Posterior cingulate gyrus (tissue), 11 donors: ENCODE measurements at regions not wholly inside any gene's neighbourhood (a gene's known extent, or its start where the extent isn't known, plus 50 kb on each side); places are given as distances from the start of the nearest gene placed in this dataset.
"Not testable (repeated sequence)": the region's sequence is repeated elsewhere in the genome, so short reads cannot be mapped to it uniquely, and the experiment has no call there.

ENCODE experiments used
- DNase-seq, 10 donors: peaks; one replicate each; pipeline versions ENCODE4 v3.0.0 to v3.0.0-alpha.2; 2020 to 2021; ENCODE audit warnings: mixed read lengths in 3 of 10
- intact Hi-C: fragments of 100-400 bp; cut with DNase I; formaldehyde crosslinking; loops from one replicate; pipeline ENCODE4 v1.15.1; 2023

DNA sequence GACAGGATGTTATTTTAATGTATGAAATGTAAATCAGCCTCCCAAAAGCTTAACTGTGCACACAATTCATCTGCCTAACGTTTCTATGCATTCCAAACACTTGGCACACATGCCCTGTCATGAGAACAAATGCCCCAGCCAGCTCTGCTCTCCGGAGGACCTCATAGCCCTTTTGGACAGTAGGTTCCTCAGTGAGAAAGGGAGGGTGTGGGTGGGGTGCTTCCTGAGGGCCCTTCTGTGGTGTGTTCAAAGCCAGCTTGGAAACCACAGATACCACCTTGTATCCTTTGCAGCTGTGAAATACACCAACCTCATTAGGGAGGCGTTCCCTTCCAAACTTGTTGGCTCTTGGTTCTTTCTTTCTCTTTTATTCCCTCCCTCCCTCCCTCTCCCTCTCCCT lies 102.2 kb upstream of the ASB18 start:
- no peak for DNase-seq
- intact Hi-C loops = no loop called here

DNA sequence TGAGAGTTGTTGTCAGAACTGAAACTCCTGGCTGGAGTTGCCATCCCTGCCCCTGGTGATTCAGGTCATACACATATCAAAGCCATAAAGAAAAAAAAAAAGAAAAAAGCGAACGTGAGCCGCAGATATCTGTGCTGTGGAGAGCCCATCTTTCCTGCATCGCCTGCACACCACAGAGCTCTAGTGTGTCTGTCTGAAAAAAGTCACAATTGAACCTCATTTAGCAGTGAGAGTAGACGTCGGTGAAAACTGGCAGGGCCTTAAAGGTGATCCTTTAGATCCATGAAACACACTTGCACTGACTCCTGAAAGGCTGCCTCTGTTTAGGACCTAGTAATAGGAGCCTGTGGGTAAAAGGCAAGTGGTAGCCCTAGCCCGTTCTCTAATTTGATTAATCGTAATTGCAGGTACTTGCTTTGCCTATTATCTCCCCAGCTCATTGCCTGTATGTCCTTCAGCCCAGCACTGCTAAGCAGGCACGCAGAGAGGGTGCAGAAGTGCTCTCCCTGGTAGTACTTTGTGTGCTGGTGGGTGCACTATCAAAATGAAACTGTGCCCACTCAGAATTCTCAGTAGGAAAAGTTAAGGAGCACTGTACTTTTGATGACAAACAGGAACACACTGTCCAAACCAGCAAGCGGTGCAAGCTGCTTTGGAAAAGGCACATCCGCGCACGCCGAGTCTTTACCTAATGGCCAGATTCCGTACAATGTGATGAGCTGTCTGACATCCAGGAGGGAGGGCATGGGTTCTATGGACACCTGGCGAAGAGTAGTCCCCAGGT lies 103.5 kb upstream of the ASB18 start:
- intact Hi-C loops = no loop called here

DNA sequence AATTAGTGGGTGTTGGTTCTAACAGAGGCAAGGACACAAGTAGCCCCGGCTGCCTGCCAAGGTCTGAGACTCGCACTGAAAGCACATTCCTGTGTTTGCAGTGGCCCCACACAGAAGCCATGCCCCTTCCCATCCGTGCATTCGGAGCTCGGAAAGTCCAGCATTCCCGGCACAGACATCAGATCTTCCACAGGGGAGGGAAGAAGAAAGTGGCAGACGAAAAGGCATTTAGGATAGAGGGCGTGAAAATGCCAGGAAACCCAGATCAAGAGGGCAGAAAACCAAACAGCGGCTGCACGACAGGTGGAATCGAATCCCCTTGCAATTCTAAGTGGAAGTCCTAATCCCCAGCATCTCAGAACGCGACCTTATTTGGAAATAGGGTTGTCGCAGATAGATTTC lies 105.5 kb upstream of the ASB18 start:
- intact Hi-C loops = no loop called here
- peak in 3 of 10 donors; percentile 58 to 87 (median 84) for DNase-seq

More for the DNA sequence above, 103.5 kb upstream of the ASB18 start:
- DNase-seq = no peak

DNA sequence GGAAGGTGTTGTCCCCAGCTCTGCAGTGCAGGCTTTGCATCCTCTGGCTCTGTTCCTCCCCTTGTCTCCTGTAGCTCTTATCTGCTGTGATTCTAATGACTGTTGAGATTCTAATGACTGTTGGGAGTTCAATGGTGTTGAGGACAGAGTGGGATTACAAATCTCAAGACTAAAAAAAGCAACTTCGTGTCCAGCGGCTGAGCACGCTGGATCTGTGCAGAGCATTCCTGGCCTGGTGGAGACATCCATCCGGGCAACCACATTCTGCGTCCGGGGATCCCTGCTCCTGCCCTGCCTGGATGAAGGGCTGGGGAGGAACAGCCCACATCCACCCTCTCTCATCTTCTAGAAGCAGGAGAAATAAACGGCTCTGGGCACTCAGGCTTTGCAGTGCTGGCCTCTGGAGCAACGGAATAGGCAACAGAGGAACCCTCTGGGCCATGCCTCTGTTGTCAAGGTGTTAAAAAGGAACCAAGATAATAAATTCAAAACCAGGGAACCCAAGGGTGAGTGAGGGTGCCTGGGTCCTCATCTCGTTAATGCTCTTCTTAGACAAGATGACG lies 106.7 kb upstream of the ASB18 start:
- intact Hi-C loops = no loop called here
- DNase-seq = peak in 1 of 10 donors; percentile 67

DNA sequence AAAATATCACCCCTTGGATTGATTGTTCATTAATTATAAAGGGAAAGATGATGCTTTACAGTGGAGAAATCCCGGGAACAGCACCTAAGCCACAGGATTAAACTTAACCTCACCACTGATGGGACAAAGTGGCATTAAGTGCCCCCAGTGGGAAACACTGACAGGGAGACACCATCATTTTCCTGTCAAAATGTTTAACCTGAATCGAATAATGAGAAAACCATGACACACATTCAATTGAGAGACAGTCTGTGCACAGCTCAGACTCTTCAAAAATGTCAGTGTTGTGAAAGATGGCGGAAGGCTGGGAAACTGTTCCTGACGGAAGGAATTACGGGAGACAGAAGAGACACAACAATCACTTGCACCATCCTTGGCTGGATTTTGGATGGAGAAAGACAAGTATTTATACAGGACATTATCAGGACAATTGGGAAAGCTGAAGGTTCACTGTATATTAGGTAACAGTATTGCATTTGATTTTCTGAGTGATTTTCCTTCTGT lies 111.8 kb upstream of the ASB18 start:
- intact Hi-C loops = no loop called here
- no peak for DNase-seq

- no peak for DNase-seq
- intact Hi-C loops = no loop called here
These were observed 112.5 kb upstream of the ASB18 start for GRCh38 chr2:236376566-236377244.

GRCh38 chr2:236380051-236380612 lies 115.9 kb upstream of the ASB18 start:
- DNase-seq = no peak

GRCh38 chr2:236381253-236381652 lies 117.0 kb upstream of the ASB18 start:
- DNase-seq, intact Hi-C loops: not testable (repeated sequence)

More at GRCh38 chr2:236380051-236380612, 115.9 kb upstream of the ASB18 start:
- intact Hi-C loops = no loop called here

- intact Hi-C loops = not testable (repeated sequence)
These were observed 125.3 kb upstream of the ASB18 start for GRCh38 chr2:236389284-236390216.

GRCh38 chr2:236393101-236393500 lies 128.9 kb upstream of the ASB18 start:
- DNase-seq = no peak
- intact Hi-C loops = no loop called here

More at GRCh38 chr2:236389284-236390216, 125.3 kb upstream of the ASB18 start:
- DNase-seq = not testable (repeated sequence)

DNA sequence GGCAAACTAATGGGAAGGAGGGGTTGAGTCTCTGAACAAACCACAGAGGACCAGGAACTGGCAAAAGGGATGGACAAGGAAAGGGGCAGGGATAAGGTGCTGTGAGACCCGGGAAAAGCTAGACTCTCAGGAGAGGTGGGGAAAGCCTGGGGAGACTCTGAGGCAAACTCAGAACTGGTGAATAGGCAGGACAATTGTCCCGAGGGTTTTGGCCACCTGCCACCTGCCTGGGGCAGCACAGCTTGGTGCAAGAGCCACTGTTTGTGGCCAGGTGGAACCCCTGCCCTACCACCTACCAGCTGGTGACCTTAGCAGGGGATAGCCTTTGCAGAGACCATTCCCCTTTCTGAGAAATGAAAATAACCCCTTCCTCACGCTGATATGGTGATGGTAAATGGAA lies 129.4 kb upstream of the ASB18 start:
- intact Hi-C loops = no loop called here
- DNase-seq = peak in 1 of 10 donors; percentile 41

DNA sequence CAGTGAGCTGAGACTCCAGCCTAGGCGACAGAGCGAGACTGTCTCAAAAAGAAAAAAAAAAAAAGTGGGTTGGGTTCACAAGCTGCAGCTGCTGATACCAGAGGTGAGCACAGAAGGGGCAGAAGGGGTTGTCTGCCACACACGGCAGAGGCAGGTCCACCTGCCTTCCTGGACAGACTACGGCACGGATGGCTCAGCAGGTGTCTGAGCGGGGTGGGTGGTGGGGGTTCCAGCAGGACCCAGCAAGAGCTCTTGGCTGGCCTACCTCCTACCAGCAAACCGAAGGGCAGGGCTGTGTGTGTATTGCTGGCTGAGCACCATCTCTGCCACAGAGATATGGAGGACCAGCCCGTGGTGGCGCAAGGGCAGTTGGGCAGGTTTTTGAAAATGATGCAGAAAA lies 130.4 kb upstream of the ASB18 start:
- DNase-seq = peak in 1 of 10 donors; percentile 57
- intact Hi-C loops = no loop called here

- intact Hi-C loops = no loop called here
These were observed 130.9 kb upstream of the ASB18 start for GRCh38 chr2:236395067-236395466.

GRCh38 chr2:236396818-236397350 lies 132.7 kb upstream of the ASB18 start:
- intact Hi-C loops = no loop called here
- peak in 1 of 10 donors; percentile 55 for DNase-seq

More at GRCh38 chr2:236395067-236395466, 130.9 kb upstream of the ASB18 start:
- DNase-seq = no peak

DNA sequence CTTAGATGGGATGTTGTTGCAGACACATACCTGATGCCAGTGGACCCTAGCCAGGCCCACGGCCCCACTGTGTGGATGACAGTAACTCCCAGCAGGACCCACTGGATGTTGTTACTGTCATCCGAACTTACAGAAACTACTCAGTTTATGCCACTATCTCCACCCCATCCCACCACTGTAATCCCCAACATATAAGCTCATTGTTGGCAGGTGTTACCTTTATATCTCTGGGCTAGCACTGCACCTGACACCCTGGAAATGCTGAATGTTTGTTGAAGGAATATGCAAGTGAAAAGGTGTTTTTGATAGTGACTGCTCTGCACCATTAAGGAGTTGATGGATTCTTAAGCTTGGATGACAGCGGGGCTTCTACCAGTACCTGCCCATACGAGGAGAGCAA lies 133.5 kb upstream of the ASB18 start:
- DNase-seq = no peak
- intact Hi-C loops = no loop called here

DNA sequence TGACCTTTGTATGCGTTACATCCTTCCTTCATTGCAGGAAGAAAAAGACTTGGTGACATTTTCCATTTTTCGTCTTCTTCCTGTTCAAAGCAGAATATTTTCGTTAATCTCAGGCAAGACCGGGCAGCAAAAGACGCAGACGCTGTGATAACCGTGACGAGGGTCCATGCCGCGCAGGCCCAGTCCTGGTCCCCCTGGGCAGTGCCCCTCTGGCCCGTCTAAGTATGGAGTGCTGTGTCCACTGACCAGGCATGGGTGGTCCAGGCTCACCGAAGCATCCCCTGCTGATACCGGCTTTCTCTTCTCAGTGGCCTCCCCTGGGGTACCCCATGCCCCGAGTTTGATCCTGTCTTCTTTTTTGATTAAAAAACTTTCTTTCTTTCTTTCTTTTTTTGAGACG lies 135.2 kb upstream of the ASB18 start:
- intact Hi-C loops = no loop called here
- peak in 1 of 10 donors; percentile 73 for DNase-seq

GRCh38 chr2:236400046-236400574 lies 135.9 kb upstream of the ASB18 start:
- DNase-seq = peak in 1 of 10 donors; percentile 52
- intact Hi-C loops = no loop called here

GRCh38 chr2:236400594-236401360 lies 136.6 kb upstream of the ASB18 start:
- DNase-seq = peak in 1 of 10 donors; percentile 71
- intact Hi-C loops = no loop called here
